ENCODE measurements at regions not wholly inside any gene's neighbourhood (a gene's known extent, or its start where the extent isn't known, plus 50 kb on each side); places are given as distances from the start of the nearest gene placed in this dataset.
"Not testable (repeated sequence)": the region's sequence is repeated elsewhere in the genome, so short reads cannot be mapped to it uniquely, and the experiment has no call there.

DNA sequence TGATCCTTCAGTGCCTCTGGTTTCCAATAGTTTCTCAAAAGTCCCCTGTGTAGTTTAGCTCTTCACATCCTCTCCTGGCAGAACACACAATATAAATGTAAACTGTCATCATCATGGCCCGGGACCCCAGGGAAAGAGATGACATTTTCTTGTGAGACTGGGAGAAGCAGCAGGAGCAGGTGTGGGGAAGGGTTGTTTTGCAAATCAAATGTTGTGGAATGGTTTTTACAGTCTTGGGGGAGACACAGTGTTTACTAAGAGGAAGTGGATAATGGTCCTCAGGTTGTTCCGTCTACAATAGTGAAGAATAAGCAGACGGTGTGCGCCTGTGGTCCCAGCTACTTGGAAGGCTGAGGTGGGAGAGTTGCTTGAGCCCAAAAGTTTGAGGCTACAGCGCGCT lies 159.1 kb downstream of the SEC23IP start:
- no peak for DNase-seq

DNA sequence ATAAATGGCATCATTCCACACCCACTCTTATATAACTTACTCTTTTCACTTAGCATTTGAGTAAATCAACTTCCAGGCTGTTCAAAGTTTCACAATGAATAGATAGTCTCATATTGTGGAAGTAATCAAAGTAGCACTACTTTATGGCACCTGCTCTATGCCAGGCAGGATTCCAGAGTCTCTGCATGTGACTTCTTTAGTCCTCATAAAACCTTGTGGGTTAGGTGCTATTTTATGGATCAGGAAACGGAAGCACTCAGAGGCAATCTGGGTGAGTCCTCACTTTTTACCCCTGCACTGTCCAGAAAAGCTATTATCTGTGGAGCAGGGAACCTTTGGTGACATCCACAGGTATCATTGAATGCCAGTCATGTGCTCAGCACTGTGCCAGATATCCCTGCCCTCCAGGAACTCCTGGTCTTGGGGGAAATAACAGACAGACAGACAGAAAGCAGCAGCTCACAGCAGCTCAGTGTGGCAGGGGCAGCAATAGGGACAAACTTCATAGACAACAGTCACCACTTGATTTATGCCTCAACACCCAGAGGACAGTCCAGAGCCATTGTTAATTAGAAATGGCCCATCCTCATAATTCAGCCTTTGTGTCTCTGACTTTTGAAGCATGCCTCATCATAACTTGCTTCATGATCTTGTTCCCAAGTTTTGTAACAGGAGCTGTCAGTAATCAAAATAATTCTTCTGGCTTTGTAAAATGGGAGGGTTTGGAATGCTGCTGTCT lies 160.6 kb downstream of the SEC23IP start:
- DNase-seq: no peak

DNA sequence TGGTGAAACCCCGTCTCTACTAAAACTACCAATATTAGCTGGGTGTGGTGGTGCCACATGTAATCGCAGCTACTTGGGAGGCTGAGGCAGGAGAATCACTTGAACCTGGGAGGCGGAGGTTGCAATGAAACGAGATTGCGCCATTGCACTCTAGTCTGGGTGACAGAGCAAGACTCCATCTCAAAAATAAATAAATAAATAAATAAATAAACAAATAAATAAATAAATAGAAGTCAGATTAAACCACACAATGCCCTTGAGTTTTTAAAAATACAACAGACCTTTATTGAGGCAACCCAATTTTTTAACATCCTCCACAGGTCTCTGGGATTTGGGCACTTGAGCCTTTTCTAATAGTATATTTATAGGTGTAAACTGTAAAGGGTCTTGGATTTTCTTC lies 167.3 kb downstream of the SEC23IP start:
- not testable (repeated sequence) for DNase-seq

DNA sequence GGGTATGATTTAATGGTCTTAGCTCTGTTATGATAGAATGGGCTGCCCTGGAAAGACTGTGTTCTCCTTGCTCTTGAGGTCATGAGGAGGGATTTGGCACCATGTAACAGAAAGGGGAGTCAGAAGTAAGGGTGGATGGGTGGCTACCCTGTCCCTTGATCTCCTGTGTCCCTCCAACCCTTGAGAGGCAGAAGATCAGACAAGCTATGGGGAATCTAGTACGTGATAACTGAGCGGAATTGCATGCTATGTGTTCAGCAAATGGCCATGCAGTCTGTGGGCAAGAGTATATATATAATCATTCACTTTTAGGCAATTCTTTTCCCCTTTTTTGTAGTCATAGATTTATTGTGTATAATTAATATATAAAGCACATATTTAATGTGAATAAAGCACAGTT lies 174.9 kb downstream of the SEC23IP start:
- no peak for DNase-seq

DNA sequence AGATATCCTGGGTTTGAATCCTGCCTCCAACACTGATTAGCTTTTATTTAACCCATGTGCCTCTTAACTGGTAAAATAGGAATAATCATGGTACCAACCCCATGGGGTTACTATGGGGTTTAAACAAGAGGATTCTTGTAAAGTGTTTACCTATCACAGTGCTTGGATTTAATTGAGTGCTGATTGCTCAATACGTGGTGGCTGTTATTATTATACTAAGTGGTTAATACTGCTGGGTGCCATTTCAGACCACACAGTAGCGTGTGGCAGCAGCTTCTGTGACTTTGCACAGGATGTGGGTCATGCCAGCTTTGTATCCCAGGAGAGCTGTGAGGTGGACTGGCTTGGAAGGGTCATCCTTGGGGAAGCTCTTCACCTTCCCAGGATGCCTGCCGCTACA lies 177.2 kb downstream of the SEC23IP start:
- no peak for DNase-seq

DNA sequence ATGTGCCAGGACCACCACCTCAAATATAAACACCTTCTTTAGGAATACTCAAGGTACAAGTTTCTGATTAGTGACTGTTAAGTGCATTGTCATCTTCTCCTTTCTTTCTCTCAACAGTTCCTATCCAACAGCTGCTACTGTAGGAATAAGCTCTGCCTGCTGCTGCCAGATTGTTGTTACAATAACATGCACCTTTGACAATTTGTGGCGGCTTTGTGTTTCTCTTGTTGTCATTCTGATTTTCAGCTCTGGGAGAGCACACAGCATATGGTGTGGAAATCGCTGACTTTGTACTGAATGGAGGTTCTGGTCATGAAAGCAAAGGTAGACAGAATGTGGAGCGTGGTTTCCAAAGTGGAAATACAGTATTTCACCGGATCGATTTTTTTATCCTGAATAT lies 182.8 kb downstream of the SEC23IP start:
- no peak for DNase-seq

DNA sequence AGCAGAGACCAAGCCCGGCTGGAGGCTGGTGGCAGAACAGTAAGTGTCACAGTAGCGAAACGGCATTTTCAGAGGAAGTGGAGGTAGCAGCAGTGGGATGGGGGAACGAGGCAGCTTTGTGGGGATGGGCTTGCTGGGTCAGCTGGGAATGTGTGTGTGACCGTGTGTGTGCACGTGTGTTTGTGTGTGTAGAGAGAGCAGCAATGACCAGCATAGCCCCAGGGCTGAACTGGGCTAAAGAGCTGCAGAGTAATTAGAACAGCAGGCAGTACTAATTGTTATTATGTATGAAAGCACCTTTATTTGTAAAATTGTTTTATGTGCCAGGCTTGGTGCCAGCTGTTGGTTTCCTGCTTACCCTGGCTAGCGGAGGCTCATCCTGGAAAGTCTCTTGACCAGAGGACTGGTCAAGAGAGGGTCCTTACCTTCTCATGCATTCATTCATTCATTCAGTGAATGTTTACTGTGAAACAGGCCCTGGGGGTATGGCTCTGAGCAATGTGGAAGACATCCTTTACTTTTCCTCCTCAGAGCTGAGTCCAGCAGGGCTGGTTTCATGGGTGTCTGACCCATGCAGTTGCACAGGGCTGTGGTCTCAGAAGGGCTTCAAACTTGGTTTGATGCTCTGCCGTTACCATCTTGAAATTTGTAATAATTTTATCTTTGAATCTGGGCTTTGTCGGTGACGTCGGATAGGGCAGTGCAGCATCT lies 184.6 kb downstream of the SEC23IP start:
- DNase-seq: no peak

DNA sequence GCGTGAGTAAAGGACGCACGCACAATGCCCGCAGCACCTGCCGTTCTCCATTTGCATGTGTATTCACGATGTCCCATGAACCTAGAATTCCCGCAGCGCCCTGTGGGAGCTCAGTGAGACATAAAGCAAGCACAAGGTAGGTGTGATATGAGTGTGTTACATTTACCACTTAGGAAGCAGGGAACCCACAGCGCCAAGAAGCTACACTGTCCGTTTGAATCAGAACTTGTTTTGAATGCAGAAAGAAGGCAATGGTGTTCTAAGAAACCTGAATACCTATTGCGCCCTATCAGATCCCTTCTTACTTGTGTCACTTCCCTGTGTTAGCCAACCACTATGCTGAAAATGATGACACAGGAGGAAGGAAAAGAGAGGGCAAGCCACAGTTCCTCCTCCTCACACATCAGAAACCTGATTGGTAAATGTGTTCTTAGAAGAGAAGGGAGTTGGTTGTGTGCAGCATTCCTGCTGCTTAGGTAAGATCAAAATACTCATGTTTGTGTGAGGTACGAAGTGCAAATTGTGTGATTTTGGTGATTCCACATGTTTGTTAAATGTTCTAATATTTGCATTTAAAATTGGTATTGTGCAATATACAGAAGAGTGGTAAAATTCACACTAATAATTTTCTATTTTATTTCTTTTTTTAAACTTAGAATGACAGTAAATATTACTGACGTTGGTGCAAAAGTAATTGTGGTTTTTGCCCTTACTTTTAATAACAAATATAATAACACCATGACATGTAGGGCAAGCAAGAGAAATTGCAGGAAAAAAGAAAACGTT lies 185.4 kb downstream of the SEC23IP start:
- no peak for DNase-seq

DNA sequence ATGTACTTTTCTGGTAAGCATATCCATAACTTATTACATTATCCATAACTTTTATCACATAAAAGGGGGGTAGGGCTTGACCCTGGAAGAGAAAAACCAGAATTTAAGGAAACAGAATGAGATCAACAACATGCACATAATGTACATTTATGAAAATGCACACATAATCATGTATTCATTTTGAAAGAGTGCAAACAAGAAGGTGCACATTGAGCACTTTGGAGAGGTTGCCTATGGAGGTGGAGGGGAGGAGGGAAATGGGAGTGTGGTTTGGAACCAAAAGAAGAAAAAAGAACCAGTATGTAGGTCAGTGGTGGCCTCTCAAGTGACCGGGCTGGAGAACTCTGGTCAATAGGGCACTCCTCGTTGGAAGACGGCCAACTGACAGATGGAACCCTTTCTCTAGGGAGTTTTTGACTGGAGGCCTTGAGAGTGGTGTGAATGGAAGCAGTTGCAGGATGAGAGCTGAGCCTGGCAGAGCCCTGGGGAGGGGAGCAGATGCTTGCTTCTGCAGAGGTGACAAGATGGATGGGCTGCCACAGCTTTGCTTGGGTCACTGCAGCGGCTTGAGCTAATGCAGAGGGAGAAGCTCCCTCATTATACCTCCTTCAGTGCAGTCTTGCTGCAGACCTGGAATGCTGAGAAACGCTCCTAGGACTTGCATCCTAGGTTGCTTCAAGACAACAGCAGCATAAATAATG lies 192.7 kb downstream of the SEC23IP start:
- no peak for DNase-seq

DNA sequence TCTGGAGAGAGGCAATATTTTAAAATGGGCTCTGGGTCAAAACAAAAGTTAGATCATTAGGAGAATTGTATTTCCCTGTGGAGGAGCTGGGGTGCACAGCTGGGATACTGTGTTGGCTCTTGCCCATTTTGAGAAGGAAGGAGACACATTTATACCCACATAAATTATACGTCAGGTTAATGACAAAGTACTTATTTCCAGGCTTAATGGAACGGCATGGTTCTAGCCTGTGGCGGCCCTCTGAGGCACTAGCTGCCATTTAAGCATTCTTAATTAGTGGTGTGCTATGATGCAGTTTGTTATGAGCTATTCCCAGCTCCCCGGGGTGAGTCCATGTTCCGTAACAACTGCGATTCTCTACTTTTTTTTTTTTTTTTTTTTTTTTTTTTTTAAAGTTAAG lies 193.5 kb downstream of the SEC23IP start:
- DNase-seq: no peak

DNA sequence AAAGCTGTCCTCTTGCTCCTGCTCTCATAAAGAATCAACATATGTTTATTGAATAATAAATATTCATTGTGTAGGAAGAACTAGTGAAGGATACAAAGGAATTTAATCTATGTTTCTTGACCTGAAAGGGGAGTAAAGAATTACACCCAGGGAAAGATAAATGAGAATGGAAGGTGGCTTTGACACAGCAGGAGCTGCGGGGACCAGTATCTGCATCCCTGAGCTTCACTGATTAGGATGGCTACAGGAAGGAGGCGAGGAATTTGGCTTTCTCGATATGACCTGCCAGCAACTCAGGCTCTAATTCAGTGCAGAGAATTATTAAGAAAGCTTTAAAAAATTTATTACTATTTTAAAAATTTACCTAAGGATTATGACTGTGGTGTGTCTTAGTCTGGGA lies 194.6 kb downstream of the SEC23IP start:
- DNase-seq: no peak

DNA sequence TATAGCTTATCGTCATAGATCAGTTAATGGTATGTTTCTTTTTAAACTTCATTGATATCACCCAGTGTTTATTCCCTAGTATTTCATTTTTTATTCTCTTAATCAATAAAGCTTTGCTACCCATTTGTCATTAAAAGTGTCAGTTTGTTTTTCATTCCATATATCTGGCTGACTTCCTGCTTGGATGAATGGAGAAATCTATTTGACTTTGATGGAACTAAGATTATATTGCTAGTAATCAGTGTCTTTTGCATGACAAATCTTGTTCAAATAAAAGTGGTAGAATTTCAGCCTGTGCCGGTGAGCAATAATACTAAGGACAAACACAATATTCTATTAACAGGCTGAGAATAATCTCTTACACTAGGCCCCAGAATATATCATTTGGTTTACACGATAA lies 203.3 kb downstream of the SEC23IP start:
- DNase-seq: no peak

DNA sequence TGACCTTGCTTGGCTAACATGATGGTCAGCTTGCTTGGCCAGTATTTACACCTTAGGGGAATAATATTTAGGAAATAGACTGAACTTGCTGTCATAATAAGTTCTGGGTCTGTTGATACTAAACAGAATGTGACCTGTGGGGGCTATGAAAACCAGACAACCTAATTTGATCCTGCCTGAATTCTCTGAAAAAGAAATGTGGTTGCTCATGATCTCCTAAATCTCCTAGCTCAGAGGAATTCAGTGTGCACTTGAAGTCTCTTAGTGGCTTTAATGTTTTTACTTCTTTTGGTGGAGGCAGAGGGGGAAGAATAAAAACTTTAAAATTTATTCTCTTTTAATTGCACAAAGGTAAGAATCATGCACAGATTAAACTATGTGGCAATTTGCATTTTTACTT lies 205.2 kb downstream of the SEC23IP start:
- DNase-seq: no peak

DNA sequence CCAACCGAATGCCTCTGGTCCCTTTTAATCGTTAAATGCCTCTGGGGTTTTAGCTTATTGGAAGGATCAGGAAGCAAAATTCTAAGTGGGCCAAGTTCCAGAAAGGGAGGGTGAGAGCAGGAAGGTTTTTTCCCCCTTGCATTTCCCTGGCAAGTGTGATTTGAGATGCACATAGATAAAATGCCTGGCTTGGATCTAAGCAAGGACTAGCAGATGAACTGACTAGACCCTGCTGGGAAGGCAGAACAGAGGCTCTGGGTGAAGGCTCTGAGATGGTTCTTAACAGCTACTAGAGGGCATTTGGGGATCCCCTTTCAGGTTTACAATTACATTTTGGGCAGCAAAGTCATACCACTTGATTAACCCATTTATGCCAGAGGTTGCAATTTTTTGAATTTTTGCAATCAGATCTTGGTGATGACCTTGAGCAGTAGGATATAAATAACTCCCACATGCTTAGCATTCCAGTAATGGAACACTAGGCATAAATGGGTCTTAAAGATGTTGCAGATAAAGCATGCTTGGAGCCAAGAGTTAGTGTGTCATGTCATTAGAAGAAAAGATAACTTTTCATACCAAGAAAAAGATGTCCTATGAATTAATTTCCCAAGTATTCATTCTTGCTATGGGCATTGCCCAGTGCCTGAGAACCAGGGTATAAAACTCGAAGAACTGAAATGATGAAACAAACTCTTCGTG lies 205.9 kb downstream of the SEC23IP start:
- no peak for DNase-seq

DNA sequence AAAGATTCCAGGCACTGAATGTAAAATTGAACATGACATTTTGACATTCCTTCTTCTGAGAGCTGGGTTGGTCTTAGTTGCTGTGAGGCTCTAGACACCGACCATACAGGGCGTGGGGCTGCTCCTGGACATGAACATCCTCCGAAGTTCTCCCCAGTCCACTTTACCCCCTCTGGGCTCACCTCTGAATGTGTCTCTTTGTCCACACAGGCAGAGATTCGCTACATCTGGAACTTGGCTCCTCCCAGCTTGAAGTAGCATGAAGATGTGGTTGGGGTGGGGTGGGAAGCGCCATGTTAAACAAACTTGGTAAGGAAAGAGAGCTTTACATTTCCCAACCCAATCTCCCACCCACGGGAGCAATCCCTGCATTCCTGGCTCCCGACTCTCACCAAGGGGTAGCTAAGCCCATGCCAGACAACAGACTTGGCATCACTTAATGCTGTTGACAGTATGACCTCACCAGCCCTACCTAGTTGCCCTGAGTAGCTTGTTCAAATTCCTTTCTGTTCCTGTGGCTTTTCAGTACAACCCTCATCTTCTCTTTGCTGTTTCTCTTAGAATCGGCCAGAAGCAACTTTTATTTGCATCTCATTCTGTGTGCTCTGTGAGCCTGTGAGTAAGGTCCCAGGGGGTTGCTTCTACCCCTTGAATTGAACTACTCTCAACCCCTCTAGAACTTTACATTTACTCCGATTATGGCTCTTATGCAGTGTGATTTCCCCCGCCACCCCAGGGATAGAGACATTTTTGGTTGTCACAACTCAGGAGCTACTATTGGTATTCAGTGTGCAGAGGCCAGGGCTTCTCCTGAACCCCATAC lies 211.4 kb downstream of the SEC23IP start:
- no peak for DNase-seq

DNA sequence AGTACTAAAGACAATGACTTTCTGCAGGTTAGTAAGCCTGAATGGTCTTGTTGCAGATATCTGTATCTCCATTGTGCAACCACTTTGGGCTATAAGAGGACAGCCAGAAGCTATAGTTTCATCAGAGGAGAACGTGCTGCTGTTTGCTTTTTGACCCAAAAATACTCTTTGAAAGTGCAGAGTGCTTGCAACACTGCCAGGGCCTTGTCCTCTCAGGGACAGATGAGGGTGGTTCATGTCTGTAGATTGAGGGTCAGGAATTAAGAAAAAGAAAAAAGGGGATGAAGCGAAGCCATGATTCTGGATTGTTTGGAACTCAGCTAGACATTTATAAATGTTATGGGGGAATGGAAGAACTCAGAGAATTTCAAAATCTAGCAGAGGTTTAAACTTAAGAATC lies 212.5 kb downstream of the SEC23IP start:
- no peak for DNase-seq

DNA sequence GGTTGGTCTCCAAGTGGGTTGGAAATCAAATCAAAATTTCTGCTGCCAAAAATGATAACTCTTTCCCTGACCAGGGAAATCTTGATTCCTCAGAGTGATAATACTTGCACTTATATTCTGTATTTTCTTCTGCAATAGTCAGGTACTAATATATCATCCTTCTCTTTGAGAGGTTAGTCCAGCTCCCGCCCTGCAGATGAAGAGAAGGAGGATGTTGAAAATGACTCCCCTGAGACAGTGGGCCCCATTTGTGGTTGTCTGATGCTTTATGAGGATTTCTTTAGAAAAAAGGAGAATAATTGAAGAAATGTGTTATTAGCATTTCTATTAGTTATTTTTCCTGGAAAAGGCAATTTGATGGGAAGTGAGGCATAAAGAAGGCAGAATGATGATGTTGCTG lies 213.0 kb downstream of the SEC23IP start:
- DNase-seq: no peak

DNA sequence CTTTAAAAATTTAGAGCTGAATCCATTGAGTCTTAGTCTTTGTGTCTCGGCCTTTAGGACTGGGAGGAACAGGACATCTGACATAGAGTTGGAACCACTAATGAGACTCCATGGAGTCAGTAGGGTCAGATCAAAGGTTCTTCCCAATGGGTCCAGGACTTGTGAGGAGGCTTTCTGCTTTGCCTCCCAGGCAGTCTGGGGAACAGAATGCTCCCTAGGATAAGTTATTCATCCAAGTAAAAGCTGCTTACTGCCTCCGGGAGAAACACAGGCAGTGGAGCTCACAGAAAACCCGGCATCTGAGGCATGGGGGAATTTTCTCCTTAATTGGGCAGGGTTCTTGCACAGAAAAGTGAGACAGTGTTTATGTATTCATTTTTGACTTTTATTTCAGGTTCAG lies 216.4 kb downstream of the SEC23IP start:
- DNase-seq: no peak

DNA sequence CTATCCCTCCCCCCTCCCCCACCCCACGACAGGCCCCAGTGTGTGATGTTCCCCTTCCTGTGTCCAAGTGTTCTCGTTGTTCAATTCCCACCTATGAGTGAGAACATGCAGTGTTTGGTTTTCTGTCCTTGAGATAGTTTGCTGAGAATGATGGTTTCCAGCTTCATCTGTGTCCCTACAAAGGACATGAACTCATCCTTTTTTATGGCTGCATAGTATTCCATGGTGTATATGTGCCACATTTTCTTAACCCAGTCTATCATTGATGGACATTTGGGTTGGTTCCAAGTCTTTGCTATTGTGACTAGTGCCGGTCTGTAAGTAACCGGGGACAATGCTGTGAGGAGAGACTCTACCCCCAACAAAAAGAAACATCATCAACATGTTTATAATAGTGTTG lies 217.2 kb downstream of the SEC23IP start:
- not testable (repeated sequence) for DNase-seq

DNA sequence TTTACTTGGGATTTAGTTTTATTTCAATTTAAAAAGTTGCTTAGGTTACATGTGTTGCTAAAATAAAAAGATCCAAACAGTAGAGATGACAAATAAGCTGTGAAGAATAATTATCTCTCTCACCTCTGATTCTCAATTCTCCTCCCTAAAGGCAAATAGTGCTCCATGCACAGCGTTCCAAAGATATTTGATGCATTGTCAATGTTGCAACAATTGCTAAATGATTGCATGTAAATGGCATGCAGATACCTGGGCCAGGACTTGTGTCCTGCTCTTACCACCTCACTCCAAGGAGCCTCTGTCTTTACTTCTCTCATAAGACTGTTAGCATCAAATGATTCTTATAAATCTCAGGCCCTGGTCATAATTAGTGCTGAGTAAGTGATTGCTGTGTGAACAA lies 217.7 kb downstream of the SEC23IP start:
- DNase-seq: no peak

DNA sequence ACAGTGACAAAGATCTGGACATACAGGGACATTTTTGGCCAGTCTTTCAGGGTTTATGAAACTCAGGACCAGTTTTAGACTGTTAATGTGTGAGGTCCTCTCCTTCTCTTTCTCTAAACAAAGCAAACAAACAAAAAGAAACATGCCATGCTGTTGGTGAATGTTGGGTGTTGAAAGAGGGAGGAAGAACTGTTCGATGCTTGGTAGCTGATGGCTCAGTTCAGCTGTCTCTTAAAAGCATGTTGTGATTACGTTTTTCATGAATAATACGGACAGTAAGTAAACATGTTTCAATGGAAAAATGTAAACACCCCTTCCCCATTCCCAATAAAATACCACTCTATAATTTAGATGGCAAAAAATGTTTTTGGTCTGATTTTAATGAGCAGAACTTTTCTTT lies 219.1 kb downstream of the SEC23IP start:
- no peak for DNase-seq

DNA sequence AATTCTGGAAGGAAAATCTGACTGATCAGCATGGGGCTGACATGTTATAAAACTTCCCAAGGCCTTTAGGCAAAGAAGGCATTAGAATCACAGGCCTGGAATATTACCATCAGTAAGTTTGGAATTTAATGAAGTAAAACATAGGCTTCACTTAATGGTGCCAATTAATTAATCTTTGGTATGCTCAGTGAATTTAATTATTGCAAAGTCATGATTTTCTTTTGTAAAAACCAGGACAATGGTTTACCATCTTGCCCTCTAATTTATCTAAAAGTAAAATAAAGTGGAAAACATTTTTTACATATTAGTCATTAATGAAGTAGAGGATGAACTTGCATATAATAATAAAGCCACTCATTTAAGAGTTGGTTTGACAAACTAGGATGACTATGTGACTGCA lies 220.3 kb downstream of the SEC23IP start:
- no peak for DNase-seq
